Activated naive CD4-positive, alpha-beta T cell treated with anti-CD3 and anti-CD28 coated beads, Interleukin-2, amount 10 ng/mL, durations not matched to agents 7 days and 5 days (primary cell): ENCODE measurements at regions not wholly inside any gene's neighbourhood (a gene's known extent, or its start where the extent isn't known, plus 50 kb on each side); places are given as distances from the start of the nearest gene placed in this dataset.
"Not testable (repeated sequence)": the region's sequence is repeated elsewhere in the genome, so short reads cannot be mapped to it uniquely, and the experiment has no call there.

Experiments
- CTCF ChIA-PET: fragments of 350-600 bp; sonication (Branson Sonifier 250); formaldehyde crosslinking; loops from one replicate; lab custom pipeline; 2021; ENCODE audit warnings: antibody characterized with exemption; lab: Charles Lee
- DNase-seq: peaks from one replicate; pipeline ENCODE4 v3.0.0-alpha.2; 2020
- H3K27ac Mint-ChIP-seq: one replicate; pipeline ENCODE4 v1.8.0; 2021; ENCODE audit warnings: mild to moderate bottlenecking, moderate library complexity, mixed read lengths
- H3K27me3 Mint-ChIP-seq: one replicate; pipeline ENCODE4 v1.8.0; 2021; ENCODE audit warnings: mild to moderate bottlenecking, mixed read lengths
- H3K36me3 Mint-ChIP-seq: one replicate; pipeline ENCODE4 v1.8.0; 2021; ENCODE audit warnings: mixed read lengths
- H3K4me1 Mint-ChIP-seq: one replicate; pipeline ENCODE4 v1.8.0; 2021; ENCODE audit warnings: mixed read lengths
- H3K4me3 Mint-ChIP-seq: one replicate; pipeline ENCODE4 v1.8.0; 2021; ENCODE audit warnings: mild to moderate bottlenecking, moderate library complexity, mixed read lengths
- H3K9me3 Mint-ChIP-seq: one replicate; pipeline ENCODE4 v1.8.0; 2021; ENCODE audit warnings: mixed read lengths

GRCh38 chr4:112940336-112940735 lies 109.1 kb upstream of the ANK2 start:
- Mint-ChIP-seq H3K36me3 (no peaks in the 10 kb centered on the region), H3K9me3 (no peaks in the 10 kb centered on the region), H3K27ac (no peak overlapping the region), H3K27me3 (no peaks in the 10 kb centered on the region), H3K4me1 (no peaks in the 10 kb centered on the region), H3K4me3 (no peak overlapping the region)
- CTCF ChIA-PET: interaction anchor here (1.2 kb wide), 1 partner anchor 12 kb away, joined by 5 read pairs; no protein-coding TSS in a partner anchor
- no peak for DNase-seq

GRCh38 chr4:112942077-112942476 lies 107.4 kb upstream of the ANK2 start:
- Mint-ChIP-seq H3K36me3 (no peaks in the 10 kb centered on the region), H3K4me1 (no peaks in the 10 kb centered on the region), H3K27ac (no peak overlapping the region), H3K4me3 (no peak overlapping the region), H3K27me3 (peaks cover 6% of the 10 kb centered on the region), H3K9me3 (no peaks in the 10 kb centered on the region)
- DNase-seq: no peak
- CTCF ChIA-PET: interaction anchor here (1.9 kb wide), 1 partner anchor 9 kb away, joined by 6 read pairs; no protein-coding TSS in a partner anchor

DNA sequence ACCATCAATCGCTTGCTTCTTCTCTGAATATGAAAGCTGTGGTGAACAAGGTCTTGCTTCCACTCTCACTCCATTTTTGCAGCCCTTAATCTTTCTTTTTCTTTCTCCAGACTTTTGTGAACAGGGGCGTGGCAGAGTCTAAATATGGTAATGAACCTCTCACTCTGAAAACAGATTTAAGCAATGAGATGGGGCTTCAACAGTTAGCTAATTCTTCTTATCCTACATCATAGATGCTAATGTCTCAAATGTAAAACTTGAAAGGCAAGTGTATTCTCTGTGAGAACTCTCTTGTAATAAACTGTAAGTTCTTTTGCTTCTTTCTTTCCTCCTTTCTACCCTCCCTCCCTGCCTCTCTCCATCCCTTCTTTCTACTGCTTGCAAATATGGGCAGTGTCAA lies 106.5 kb upstream of the ANK2 start:
- no peaks in the 10 kb centered on the region for H3K36me3 Mint-ChIP-seq
- no peaks in the 10 kb centered on the region for H3K9me3 Mint-ChIP-seq
- H3K4me3 Mint-ChIP-seq: no peak overlapping the region
- no peaks in the 10 kb centered on the region for H3K4me1 Mint-ChIP-seq
- no peak for DNase-seq
- H3K27ac Mint-ChIP-seq: no peak overlapping the region
- CTCF ChIA-PET: interaction anchor here (1.9 kb wide), 1 partner anchor 8 kb away, joined by 6 read pairs; no protein-coding TSS in a partner anchor
- peaks cover 6% of the 10 kb centered on the region for H3K27me3 Mint-ChIP-seq

GRCh38 chr4:112944006-112944405 lies 105.4 kb upstream of the ANK2 start:
- Mint-ChIP-seq H3K27me3 (peaks cover 10% of the 10 kb centered on the region), H3K9me3 (no peaks in the 10 kb centered on the region), H3K36me3 (no peaks in the 10 kb centered on the region), H3K4me3 (no peak overlapping the region), H3K4me1 (no peaks in the 10 kb centered on the region), H3K27ac (no peak overlapping the region)
- DNase-seq: no peak
- CTCF ChIA-PET: interaction anchor here (1.2 kb wide), 1 partner anchor 178 kb away, joined by 4 read pairs; no protein-coding TSS in a partner anchor

DNA sequence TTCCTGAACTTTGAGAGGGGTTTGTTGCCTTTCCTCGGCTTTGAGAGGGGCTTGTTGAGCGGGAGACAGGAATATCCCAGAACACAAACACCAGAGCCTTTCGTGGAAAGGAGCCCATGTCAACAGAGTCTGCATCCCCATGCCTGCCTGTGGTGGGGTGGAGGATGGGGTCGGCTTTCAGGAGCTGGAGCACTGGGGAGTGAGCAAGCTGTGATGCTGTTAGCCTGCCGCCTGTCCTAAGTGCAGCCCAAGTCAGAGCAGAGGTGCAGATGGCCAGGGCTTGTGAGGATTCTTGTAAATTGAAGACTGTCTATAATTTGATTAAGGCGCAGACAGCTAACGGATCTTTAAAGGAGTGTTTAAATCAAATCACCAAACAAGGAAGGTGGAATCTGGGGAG lies 103.3 kb upstream of the ANK2 start:
- CTCF ChIA-PET: interaction anchor here (1.8 kb wide), 1 partner anchor 8 kb away, joined by 5 read pairs; no protein-coding TSS in a partner anchor
- H3K27ac Mint-ChIP-seq: no peak overlapping the region

DNA sequence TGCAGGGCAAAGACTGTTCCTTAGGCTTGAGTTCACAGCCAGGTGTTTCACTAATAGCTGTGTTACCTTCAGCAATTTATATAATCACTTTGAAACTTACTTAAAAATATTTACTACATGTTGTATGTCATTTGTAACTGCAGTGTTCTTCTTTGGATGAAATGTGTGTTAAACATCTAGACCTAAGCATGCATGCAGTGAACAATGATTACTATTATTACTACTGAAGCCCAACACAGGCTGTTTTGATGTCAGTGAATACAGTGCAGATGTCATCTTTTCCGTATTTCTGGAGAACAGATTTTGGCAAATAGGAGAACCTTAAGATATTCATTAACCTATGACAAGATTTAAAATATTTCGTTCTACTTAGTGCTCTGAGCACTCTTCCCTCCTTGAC lies 101.8 kb upstream of the ANK2 start:
- H3K36me3 Mint-ChIP-seq: no peaks in the 10 kb centered on the region
- H3K27me3 Mint-ChIP-seq: peaks cover 11% of the 10 kb centered on the region
- H3K4me1 Mint-ChIP-seq: no peaks in the 10 kb centered on the region
- H3K4me3 Mint-ChIP-seq: no peak overlapping the region
- no peak overlapping the region for H3K27ac Mint-ChIP-seq
- no peak for DNase-seq
- no peaks in the 10 kb centered on the region for H3K9me3 Mint-ChIP-seq
- CTCF ChIA-PET: interaction anchor here (1.0 kb wide), 2 partner anchors 12 to 183 kb away, joined by 3 read pairs; no protein-coding TSS in a partner anchor

More for the DNA sequence above, 103.3 kb upstream of the ANK2 start:
- Mint-ChIP-seq H3K9me3 (no peaks in the 10 kb centered on the region), H3K36me3 (no peaks in the 10 kb centered on the region), H3K4me1 (no peaks in the 10 kb centered on the region), H3K27me3 (peaks cover 11% of the 10 kb centered on the region), H3K4me3 (no peak overlapping the region)
- no peak for DNase-seq

GRCh38 chr4:112951362-112952312 lies 97.8 kb upstream of the ANK2 start:
- CTCF ChIA-PET: interaction anchor here (1.1 to 1.7 kb wide), 5 partner anchors 9 to 50 kb away, joined by 4 to 8 read pairs (median 5); no protein-coding TSS in a partner anchor
- Mint-ChIP-seq H3K4me1 (no peaks in the 10 kb centered on the region), H3K9me3 (no peaks in the 10 kb centered on the region), H3K27me3 (peaks cover 5% of the 10 kb centered on the region), H3K27ac (no peak overlapping the region), H3K4me3 (no peak overlapping the region), H3K36me3 (no peaks in the 10 kb centered on the region)
- no peak for DNase-seq

GRCh38 chr4:112952313-112952700 lies 97.1 kb upstream of the ANK2 start:
- DNase-seq: no peak
- Mint-ChIP-seq H3K27ac (no peak overlapping the region), H3K36me3 (no peaks in the 10 kb centered on the region), H3K4me1 (no peaks in the 10 kb centered on the region), H3K27me3 (peaks cover 5% of the 10 kb centered on the region), H3K4me3 (no peak overlapping the region), H3K9me3 (no peaks in the 10 kb centered on the region)
- CTCF ChIA-PET: interaction anchor here (1.4 to 1.7 kb wide), 4 partner anchors 10 to 50 kb away, joined by 4 to 8 read pairs (median 4); no protein-coding TSS in a partner anchor

DNA sequence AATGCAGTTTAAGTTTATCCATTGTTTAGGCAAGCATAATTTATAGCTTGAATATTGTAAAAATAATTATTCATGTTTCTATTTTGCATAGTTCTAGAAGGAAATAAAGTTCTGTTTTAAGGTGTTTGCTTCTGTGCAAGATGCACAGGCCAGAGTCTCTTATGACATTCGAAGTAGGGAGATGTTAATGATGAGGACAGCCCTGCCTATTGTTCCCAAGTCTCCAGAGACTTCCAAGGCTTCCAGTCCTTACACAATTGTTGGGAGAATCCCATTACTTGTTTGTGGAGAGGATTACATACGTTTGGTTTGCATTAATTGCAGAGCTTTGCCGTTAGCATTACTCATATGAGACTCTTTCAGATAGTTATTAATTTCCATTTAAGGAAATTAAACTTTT lies 96.2 kb upstream of the ANK2 start:
- Mint-ChIP-seq H3K4me1 (no peaks in the 10 kb centered on the region), H3K36me3 (no peaks in the 10 kb centered on the region), H3K27ac (no peak overlapping the region), H3K4me3 (no peak overlapping the region), H3K27me3 (peaks cover 5% of the 10 kb centered on the region), H3K9me3 (no peaks in the 10 kb centered on the region)
- CTCF ChIA-PET: no interaction called here
- DNase-seq: no peak

DNA sequence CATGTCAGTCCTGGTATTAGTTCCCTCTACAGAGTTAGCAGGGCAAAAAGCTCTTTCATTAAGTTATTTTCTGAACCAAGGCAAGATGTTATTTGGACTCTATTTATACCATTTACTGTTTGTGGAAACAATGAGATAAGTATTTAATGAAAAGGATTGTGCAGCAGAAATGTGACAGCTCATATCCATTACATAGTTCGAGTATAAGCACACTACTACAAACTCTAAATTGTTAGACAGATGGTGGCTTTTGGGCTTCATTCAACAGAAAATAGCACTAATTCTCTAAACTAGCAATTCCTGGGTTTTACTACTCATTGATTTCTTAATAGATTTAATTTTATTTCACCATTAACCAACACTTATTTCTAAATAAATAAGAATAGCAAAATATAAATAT lies 95.2 kb upstream of the ANK2 start:
- H3K9me3 Mint-ChIP-seq: no peaks in the 10 kb centered on the region
- no peaks in the 10 kb centered on the region for H3K27me3 Mint-ChIP-seq
- CTCF ChIA-PET: no interaction called here
- no peaks in the 10 kb centered on the region for H3K36me3 Mint-ChIP-seq
- DNase-seq: no peak
- H3K4me3 Mint-ChIP-seq: no peak overlapping the region
- no peak overlapping the region for H3K27ac Mint-ChIP-seq
- H3K4me1 Mint-ChIP-seq: no peaks in the 10 kb centered on the region

DNA sequence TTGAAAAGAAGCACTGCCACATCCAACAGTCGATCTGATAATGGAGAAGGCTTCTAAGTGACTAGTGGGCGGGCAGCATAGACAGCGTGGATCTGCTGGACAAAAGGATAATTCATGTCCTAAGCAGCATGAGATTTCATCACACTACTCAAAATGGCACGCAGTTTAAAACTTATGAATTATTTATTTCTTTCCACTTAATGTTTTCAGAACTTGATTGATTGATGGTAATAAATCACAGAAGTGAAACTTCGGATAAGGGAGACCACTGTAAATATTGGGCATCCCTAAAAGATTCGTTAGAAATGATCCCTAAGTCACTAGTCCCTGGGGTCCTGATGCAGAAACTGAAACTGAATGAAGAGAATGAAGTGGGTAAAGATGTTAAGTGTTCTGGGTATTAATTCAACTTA lies 93.0 kb upstream of the ANK2 start:
- H3K36me3 Mint-ChIP-seq: no peaks in the 10 kb centered on the region
- no peaks in the 10 kb centered on the region for H3K27me3 Mint-ChIP-seq
- no peak for DNase-seq
- no peaks in the 10 kb centered on the region for H3K4me1 Mint-ChIP-seq
- CTCF ChIA-PET: no interaction called here
- no peak overlapping the region for H3K4me3 Mint-ChIP-seq
- H3K9me3 Mint-ChIP-seq: no peaks in the 10 kb centered on the region
- H3K27ac Mint-ChIP-seq: no peak overlapping the region

DNA sequence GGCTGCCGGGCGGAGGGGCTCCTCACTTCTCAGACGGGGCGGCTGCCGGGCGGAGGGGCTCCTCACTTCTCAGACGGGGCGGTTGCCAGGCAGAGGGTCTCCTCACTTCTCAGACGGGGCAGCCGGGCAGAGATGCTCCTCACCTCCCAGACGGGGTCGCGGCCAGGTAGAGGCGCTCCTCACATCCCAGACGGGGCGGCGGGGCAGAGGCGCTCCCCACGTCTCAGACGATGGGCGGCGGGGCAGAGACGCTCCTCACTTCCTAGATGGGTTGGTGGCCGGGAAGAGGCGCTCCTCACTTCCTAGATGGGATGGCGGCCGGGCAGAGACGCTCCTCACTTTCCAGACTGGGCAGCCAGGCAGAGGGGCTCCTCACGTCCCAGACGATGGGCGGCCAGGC lies 91.7 kb upstream of the ANK2 start:
- not testable (repeated sequence) for H3K9me3 Mint-ChIP-seq

GRCh38 chr4:112966701-112967488 lies 82.6 kb upstream of the ANK2 start:
- DNase-seq: no peak
- Mint-ChIP-seq H3K27ac (no peak overlapping the region), H3K9me3 (peaks cover 2% of the 10 kb centered on the region), H3K4me1 (no peaks in the 10 kb centered on the region), H3K36me3 (no peaks in the 10 kb centered on the region), H3K4me3 (no peak overlapping the region), H3K27me3 (no peaks in the 10 kb centered on the region)
- CTCF ChIA-PET: no interaction called here

More for the DNA sequence above, 91.7 kb upstream of the ANK2 start:
- H3K27ac Mint-ChIP-seq, H3K4me1 Mint-ChIP-seq, H3K4me3 Mint-ChIP-seq, H3K36me3 Mint-ChIP-seq, CTCF ChIA-PET, DNase-seq, H3K27me3 Mint-ChIP-seq: not testable (repeated sequence)
